Ovary (tissue), 7 donors: ENCODE measurements at regions not wholly inside any gene's neighbourhood (a gene's known extent, or its start where the extent isn't known, plus 50 kb on each side); places are given as distances from the start of the nearest gene placed in this dataset.

Experiments
- DNase-seq, 5 donors: peaks; one replicate each; pipeline ENCODE4 v3.0.0-alpha.2; 2019 to 2020
- H3K27ac ChIP-seq, 2 donors: fragments of 200-600 bp; one replicate each; pipeline versions ENCODE4 v1.5.1 to v1.8.0; 2019 to 2022
- H3K27me3 ChIP-seq: fragments of 200-600 bp; one replicate; pipeline ENCODE4 v1.8.0; 2022
- H3K36me3 ChIP-seq: fragments of 200-600 bp; sonication (generic); one replicate; pipeline ENCODE4 v1.5.1; 2019
- H3K4me1 ChIP-seq: one replicate; pipeline ENCODE4 v1.8.1; 2013; ENCODE audit warnings: mild to moderate bottlenecking, moderate library complexity; ENCODE audit not compliant: insufficient read depth
- H3K4me3 ChIP-seq: fragments of 200-600 bp; sonication (generic); one replicate; pipeline ENCODE4 v1.5.1; 2017
- H3K9me3 ChIP-seq, 2 donors: fragments of 200-600 bp in 1 of 2; sonication (generic) in 1 of 2; one replicate each; pipeline versions ENCODE4 v1.5.1 to v1.8.1; 2013 to 2019; ENCODE audit warnings: mild to moderate bottlenecking in 1 of 2, moderate library complexity in 1 of 2
- EP300 ChIP-seq: sonication (generic); formaldehyde crosslinking; IDR thresholded peaks from one replicate; pipeline ENCODE4 v1.6.1; 2017; ENCODE audit warnings: antibody characterized with exemption
- POLR2A ChIP-seq: fragments of 450-650 bp; IDR thresholded peaks from one replicate; pipeline ENCODE4 v1.6.1; 2017; ENCODE audit warnings: antibody characterized with exemption, mild to moderate bottlenecking, moderate library complexity
- WGBS, 3 donors: extraction: QIAGEN DNeasy Blood & Tissue Kit in 1 of 3; methylation state at CpG; one replicate each; pipeline versions ENCODE4 v1.1.5 to v1.1.7; 2013 to 2017; 5-methylcytosine and 5-hydroxymethylcytosine counted together
- intact Hi-C, 4 donors: fragments of 100-400 bp; cut with DNase I; formaldehyde crosslinking; loops; one replicate each; pipeline versions ENCODE4 v1.11.0 to v1.15.1; 2022 to 2023
- TF ChIP-seq, protein P1 (sequence below), 3 donors: fragments of 450-650 bp in 2 of 3; fragments of 200-600 bp in 1 of 3; IDR thresholded peaks; one replicate each; pipeline versions ENCODE4 v1.5.1 to v1.8.0; 2016 to 2022; ENCODE audit warnings: antibody characterized with exemption in 3 of 3, mild to moderate bottlenecking in 1 of 3
- donor health status: DM: no; HTN: no; CAD: no; lungs with moderate emphysema.
- donor health status: DM: no; HTN: no; CAD: no.
- donor health status: Bipolar disorder and iron deficiency.
- donor health status: DM: no; HTN: no; CAD: no.
- donor health status: DM: yes; HTN: yes; CAD: no.

DNA sequence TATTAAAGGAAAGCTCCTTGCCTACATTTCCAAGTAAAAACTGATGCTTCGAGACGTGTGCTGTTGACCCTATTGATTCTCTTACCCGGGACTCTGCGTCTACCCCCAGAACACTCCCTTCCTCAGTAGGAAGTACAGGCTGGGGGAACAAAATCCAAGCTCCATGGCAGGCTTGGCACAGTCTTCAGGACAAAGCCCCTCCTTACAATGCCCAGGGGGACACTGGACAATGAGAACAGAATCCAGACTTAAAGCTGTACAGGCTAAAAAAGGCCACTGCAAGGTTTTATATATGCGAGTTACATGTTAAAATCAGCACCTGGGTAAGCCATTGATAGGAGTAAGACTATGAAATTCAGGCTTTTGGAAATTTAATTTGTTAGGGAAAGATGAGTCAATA, 250.6 kb upstream of the DAPK1 start:
- no peaks in the 10 kb centered on the region for H3K36me3 ChIP-seq
- no peaks in the 10 kb centered on the region for H3K27me3 ChIP-seq
- H3K9me3 ChIP-seq, result no peaks in the 10 kb centered on the region
- no peak for DNase-seq
- no peak overlapping the region for H3K27ac ChIP-seq
- H3K4me1 ChIP-seq, result no peaks in the 10 kb centered on the region
- no peak overlapping the region for H3K4me3 ChIP-seq
- intact Hi-C loops, result no loop called here
- TF ChIP-seq POLR2A (no peak), EP300 (no peak)
- TF ChIP-seq, protein P1, sequence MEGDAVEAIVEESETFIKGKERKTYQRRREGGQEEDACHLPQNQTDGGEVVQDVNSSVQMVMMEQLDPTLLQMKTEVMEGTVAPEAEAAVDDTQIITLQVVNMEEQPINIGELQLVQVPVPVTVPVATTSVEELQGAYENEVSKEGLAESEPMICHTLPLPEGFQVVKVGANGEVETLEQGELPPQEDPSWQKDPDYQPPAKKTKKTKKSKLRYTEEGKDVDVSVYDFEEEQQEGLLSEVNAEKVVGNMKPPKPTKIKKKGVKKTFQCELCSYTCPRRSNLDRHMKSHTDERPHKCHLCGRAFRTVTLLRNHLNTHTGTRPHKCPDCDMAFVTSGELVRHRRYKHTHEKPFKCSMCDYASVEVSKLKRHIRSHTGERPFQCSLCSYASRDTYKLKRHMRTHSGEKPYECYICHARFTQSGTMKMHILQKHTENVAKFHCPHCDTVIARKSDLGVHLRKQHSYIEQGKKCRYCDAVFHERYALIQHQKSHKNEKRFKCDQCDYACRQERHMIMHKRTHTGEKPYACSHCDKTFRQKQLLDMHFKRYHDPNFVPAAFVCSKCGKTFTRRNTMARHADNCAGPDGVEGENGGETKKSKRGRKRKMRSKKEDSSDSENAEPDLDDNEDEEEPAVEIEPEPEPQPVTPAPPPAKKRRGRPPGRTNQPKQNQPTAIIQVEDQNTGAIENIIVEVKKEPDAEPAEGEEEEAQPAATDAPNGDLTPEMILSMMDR (IDR thresholded peaks at IDR 0.05), result no peak
- WGBS, 3 donors, result 88 to 93% (median 93%) methylated on average over 5 of the region's 5 CpGs

DNA sequence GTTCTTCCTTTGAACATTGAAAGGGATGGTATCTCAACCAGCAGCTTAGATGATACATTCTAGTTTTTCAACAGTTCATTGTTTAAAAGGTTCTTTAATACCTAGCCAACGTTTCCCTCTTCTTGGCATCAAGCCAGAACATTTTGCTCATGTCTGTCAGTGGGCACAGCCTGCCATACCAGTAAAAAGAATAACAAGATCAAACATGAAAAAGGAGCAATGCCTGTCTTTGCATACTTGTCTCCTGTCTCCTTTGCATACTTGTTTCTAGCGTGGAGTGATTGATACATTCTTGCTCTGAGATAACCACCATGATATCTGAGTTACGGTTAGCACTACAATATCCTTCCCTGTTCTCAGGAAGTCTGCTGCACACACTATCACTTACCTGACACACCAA, 248.6 kb upstream of the DAPK1 start:
- intact Hi-C loops, result no loop called here
- DNase-seq, result no peak
- H3K9me3 ChIP-seq, result no peaks in the 10 kb centered on the region
- WGBS, 3 donors, result 60 to 65% (median 61%) methylated on average over 3 of the region's 3 CpGs
- H3K27ac ChIP-seq, result no peak overlapping the region
- no peaks in the 10 kb centered on the region for H3K27me3 ChIP-seq
- no peaks in the 10 kb centered on the region for H3K36me3 ChIP-seq
- H3K4me1 ChIP-seq, result no peaks in the 10 kb centered on the region
- no peak overlapping the region for H3K4me3 ChIP-seq
- TF ChIP-seq EP300 (no peak), POLR2A (no peak)
- TF ChIP-seq, protein P1 (IDR thresholded peaks at IDR 0.05), result no peak

DNA sequence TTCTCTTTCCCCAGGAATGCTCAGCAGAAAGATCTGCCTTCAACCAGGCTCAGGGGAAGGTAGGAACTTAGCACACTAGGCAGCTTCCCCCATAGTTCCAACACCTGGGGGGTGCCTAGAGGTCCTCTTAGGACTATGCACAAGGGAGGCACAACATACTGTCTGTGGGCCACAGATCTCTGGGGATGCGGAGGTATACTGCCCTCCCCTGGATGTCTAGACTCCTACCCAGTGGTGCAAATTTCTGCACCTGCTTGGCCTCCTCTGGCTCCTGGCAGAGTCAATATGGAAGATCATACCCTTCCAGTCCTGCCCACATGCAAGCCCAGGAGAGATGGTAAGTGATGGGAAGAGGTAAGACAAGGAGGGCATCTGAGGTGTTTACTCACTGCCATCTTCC, 247.5 kb upstream of the DAPK1 start:
- intact Hi-C loops, result no loop called here
- Histone ChIP-seq H3K9me3 (no peaks in the 10 kb centered on the region), H3K36me3 (no peaks in the 10 kb centered on the region), H3K27me3 (no peaks in the 10 kb centered on the region), H3K4me3 (no peak overlapping the region), H3K27ac (no peak overlapping the region), H3K4me1 (no peaks in the 10 kb centered on the region)
- no peak for TF ChIP-seq EP300
- TF ChIP-seq, protein P1 (IDR thresholded peaks at IDR 0.05), result no peak
- TF ChIP-seq POLR2A, result no peak
- DNase-seq, result no peak
- WGBS, 3 donors, result 100% methylated on average over 1 of the region's 1 CpG

DNA sequence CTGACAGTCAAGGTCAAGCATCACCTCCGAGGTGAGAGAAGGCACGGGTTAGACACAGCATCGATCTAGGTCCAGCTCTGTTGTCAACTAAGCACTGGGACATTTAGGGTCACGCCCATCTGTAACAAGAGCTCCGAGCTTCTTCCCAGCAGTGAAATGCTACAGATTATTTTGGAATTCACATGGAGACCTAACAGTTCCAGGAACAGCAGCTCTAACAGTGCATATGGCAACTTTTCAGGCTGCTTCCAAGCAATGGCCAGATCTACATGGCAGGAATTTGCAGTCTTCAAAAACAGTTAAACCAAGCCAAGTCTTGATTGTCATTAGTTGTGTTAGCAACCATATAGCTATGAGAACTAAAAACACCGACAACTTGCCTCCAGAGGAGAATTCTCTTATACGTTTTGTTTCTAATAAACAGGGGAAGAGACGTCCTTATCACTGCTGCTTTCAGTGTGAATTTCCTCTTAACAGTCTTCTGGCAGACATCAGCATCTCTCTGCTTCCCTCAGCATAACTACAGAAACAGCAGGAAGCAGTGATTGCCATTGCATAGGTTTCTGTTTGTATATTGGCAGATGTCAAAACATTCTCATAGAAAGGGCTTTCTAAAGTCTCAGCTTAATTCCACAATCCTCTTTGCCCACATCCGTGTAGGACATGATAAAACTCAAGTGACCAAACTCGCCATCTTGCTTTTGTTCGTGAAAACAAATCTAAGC, 242.1 kb upstream of the DAPK1 start:
- intact Hi-C loops, result no loop called here
- Histone ChIP-seq H3K27me3 (no peaks in the 10 kb centered on the region), H3K4me1 (peaks cover 2% of the 10 kb centered on the region), H3K27ac (no peak overlapping the region), H3K4me3 (no peak overlapping the region), H3K36me3 (no peaks in the 10 kb centered on the region), H3K9me3 (no peaks in the 10 kb centered on the region)
- 43 to 50% (median 44%) methylated on average over 11 of the region's 11 CpGs for WGBS, 3 donors
- TF ChIP-seq, protein P1 (IDR thresholded peaks at IDR 0.05), result no peak
- TF ChIP-seq EP300, result no peak
- no peak for TF ChIP-seq POLR2A
- DNase-seq, result no peak
